NCI-H774 (cell line): ENCODE measurements at regions not wholly inside any gene's neighbourhood (a gene's known extent, or its start where the extent isn't known, plus 50 kb on each side); places are given as distances from the start of the nearest gene placed in this dataset.

Experiments
- DNase-seq: peaks from one replicate; lab custom pipeline; 2025; lab: John Stamatoyannopoulos, UW

- DNase-seq, result no peak
These were observed 245.9 kb downstream of the ERMARD start for GRCh38 chr6:169997187-169997929.

DNA sequence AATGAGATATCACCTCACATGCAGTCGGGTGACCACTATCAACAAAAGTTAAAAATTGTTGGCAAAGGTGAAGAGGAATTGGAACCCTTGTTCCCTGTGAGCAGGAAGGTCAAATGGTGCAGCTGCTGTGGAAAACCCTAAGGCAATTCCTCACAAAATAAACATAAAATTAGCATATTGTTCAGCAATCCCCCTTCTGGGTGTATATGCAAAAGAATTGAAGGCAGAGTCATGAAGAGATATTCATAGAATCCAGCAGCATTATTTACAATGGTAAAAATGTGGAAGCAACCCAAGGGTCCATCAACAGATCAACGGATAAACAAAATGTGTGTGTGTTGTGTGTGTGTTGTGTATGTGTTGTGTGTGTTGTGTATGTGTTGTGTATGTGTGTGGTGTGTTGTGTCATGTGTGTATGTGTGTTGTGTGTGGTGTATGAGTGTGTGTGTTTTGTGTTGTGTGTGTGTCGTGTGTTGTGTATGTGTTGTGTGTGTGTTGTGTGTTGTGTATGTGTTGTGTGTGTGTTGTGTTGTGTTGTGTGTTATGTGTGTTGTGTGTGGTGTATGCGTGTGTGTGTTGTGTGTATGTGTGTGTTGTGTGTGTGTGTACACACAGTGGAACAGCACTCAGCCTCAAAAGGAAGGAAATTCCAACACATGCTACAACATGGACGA is 245.1 kb downstream of the ERMARD start:
- no peak for DNase-seq

DNA sequence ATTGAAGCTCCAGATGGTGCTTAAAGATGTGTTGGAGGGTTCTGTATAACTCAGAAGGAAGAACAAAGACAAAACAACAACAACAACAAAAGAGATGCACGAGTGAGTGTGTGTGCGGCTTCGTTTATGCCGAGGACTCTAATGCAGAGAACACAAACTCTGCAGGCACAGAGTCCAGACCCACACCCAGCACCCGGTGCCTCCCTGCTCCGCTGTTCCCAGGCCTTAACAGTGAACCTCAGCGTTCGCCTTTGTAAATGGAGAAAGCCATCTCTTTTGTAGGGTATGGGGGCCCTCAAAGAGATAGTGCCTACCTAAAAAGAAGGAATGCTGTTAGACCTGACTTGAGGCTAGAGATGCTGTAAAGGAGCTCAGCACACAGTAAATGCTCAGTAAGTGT is 243.3 kb downstream of the ERMARD start:
- DNase-seq, result no peak

GRCh38 chr6:169993861-169994481 is 242.5 kb downstream of the ERMARD start:
- DNase-seq, result no peak

- no peak for DNase-seq
These were observed 240.5 kb downstream of the ERMARD start for GRCh38 chr6:169991913-169992312.

GRCh38 chr6:169991031-169991390 is 239.6 kb downstream of the ERMARD start:
- DNase-seq, result no peak

DNA sequence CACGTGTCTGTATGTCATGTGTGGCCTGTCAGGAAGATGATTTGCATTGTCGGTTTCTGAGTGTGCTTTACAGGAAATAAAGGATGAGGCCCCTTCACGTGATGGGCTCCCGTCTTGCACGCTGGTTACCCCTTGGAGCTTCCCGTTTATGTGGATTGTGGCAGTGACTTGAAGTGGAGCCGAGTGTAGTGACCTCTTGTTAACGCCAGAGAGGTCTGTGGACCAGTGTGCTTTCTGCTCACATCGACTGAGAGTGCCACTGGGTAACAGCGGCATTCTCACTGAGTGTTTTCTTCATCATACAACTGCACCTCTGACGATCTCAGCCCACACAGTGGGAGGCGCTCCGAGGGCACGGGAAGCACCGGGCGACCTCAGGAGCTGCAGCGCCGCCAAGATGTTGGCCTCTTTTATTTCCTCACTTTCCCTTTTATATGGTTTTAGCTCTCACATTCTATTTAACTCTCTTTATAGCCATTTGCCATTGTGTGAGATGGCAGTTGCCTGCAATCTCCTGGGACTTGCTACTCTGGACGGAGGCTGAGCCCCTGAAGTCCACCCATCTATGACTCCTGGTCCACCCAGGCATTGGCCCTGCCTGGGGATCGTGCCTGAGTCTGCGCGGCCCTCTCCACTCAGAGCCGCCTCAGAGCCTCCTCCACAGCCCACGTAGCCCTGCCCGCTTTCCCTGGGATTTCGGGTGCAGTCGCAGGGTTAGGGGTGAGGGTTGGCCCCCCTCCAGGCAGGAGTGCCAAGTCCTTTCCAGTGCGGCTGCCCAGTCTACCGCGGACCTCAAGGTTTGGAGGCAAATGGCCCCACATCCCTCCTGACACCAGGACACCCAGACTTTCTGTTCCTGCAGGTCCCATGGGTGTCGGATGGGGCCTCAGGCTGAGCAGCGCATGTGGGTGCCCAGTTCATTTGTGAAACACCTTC is 238.9 kb downstream of the ERMARD start:
- DNase-seq, result no peak

- no peak for DNase-seq
These were observed 238.2 kb downstream of the ERMARD start for GRCh38 chr6:169989594-169989993.

DNA sequence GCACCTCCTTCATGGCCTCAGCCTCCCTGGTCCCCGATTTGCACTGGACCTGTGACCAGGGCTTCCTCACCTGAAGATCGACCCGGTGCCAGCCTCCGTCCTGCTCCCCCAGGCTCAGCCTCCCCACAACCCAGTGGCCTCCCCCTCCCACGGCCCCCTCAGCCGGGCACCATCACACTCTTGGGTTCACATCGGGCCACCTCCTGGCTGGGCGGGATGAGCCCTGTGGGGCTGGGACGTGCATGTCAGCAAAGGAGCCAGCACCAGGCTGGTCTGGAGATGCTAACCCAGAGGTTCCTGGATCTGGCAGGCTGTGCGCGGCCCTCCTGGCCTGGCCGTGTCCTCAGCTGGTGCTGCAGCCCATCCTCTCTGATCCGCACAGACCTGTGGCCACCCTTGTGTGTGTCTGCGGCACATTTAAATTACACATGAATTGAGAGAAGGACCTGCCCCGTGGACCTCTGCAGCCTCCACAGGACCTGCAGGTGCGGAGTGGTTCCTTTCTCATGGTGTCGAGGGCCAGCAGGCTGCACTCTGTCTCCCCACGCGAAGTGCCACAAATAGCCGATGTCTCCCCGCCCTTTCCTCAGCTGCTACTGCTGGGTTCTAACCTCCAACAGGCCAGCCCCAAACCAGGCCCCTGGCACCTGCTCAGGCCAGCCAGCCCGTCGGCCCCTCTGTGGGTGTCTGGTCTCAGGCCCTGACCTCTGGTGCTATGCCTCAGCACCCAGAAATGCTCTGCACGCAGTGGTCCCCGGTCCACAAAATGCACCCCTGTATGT is 237.5 kb downstream of the ERMARD start:
- no peak for DNase-seq

GRCh38 chr6:169986848-169987498 is 235.6 kb downstream of the ERMARD start:
- DNase-seq, result no peak

GRCh38 chr6:169986171-169986847 is 234.9 kb downstream of the ERMARD start:
- DNase-seq, result no peak

- DNase-seq, result no peak
These were observed 233.9 kb downstream of the ERMARD start for GRCh38 chr6:169985121-169986015.

- no peak for DNase-seq
These were observed 233.0 kb downstream of the ERMARD start for GRCh38 chr6:169984181-169985120.

DNA sequence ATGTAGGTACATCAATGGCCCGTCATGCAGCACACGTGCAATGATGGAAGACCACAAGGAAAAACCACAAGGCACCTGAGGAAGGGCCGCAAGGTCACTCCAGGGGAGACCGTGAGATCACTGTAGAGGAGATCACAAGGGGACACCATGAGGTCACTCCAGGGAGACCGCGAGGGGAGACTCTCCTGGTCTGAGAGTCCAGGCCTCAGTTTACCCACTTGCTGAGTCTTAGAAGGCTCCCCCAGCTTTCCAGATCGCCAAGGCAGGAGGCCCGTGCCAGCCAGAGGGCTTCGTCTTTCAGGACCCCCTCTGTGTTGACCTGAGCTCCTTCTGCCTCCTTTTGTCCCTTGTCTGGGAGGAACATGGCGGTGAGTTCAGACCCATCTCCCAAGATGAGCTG is 232.2 kb downstream of the ERMARD start:
- no peak for DNase-seq

DNA sequence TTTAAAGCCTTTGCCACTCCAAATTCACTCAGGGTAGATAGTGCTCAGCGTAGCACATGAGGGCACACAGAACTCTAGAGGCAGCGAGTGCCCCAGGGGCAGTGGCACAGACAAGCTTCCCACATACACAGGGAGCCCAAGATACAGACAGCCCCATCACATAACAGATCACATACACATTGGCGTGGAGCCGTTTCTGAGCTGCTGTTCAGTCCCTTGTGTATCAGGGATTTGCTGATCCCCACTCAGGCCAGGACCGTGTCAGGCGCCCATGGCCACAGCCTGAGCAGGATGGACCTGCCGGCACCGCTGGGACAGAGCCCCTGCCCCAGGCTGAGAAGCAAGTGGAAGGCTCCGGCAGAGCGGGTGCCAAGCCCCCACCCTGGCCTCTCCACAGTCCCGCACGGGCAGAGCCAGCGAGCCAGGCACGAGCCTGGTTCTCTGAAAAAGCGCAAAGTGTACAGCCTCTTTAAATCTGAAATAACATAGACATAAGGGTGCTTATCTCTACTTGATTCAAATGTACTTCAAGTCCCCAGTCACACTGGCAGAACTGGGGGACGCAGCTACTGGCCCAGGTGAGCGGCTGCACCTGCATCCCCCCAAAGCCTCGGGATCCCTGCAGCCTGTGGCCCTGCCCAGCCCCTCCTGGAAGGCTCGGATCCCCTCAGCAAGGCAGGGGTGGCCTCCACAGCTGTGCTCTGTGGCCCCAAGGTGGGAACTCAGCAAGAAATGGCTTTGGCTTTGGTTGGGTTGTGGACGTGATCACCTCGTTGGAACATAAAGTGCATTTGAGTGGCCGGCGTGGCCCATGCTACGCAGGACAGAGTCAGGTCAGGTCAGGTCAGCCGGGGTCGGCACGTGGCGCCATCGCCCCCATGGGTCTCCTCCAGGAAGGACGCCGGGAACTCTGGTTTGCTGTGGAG is 231.3 kb downstream of the ERMARD start:
- no peak for DNase-seq

- DNase-seq, result no peak
These were observed 230.5 kb downstream of the ERMARD start for GRCh38 chr6:169981969-169982368.

DNA sequence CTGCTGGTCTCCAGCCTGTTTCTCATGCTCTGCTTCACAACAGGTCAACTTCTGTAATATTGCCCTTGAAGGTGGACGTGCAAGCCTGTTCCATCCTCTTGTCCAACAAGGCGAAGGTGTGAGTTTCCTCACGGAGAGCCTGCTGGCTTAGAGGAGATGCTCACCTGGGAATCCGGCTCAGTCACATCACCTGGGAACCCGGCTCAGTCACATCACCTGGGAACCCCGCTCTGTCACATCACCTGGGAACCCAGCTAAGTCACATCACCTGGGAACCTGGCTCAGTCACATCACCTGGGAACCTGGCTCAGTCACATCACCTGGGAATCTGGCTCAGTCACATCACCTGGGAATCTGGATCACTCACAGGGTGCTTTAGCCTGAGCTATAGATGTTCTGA is 230.1 kb downstream of the ERMARD start:
- DNase-seq, result no peak
